Panc1 (cell line): ENCODE measurements at regions not wholly inside any gene's neighbourhood (a gene's known extent, or its start where the extent isn't known, plus 50 kb on each side); places are given as distances from the start of the nearest gene placed in this dataset.

Experiments used
- POLR2AphosphoS5 ChIP-seq: IDR thresholded peaks from 2 replicates; pipeline ENCODE4 v1.6.1; 2012; ENCODE audit warnings: mild to moderate bottlenecking, low read depth, low read length, moderate library complexity
- TCF7L2 ChIP-seq: IDR thresholded peaks from 2 replicates; pipeline ENCODE4 v1.6.1; 2011; ENCODE audit warnings: mild to moderate bottlenecking, low read depth, low read length, inconsistent platforms
- TF ChIP-seq, protein P1 (sequence below): fragments of 450-650 bp; IDR thresholded peaks from 2 replicates; pipeline ENCODE4 v1.5.1; 2017; ENCODE audit warnings: mild to moderate bottlenecking
- TF ChIP-seq, protein P2 (sequence below), 2 experiments: IDR thresholded peaks; 2 replicates each; pipeline ENCODE4 v1.6.1; 2011 to 2012; ENCODE audit warnings: low read depth in 2 of 2, control low read depth in 1 of 2, low read length in 1 of 2, mild to moderate bottlenecking in 1 of 2, moderate library complexity in 1 of 2; ENCODE audit not compliant: insufficient read depth in 1 of 2

DNA sequence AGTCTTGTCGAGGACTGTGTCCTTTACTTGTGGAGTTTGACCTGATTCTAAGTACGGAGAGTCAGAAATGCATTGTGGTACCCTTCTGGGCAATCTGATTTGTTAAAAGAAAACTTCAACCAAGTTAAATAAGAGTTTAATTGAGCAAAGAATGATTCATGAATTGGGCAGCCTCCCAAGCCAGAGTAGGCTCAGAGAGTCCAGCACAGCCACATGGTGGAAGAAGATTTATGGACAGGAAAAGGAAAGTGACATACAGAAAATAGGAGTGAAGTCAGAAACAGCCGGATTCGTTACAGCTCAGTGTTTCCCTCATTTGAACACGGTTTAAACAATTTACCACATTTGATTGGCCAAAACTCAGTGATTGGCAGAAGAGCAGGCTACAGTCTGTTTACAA, 329.2 kb downstream of the DHX35 start:
- TF ChIP-seq, protein P1, sequence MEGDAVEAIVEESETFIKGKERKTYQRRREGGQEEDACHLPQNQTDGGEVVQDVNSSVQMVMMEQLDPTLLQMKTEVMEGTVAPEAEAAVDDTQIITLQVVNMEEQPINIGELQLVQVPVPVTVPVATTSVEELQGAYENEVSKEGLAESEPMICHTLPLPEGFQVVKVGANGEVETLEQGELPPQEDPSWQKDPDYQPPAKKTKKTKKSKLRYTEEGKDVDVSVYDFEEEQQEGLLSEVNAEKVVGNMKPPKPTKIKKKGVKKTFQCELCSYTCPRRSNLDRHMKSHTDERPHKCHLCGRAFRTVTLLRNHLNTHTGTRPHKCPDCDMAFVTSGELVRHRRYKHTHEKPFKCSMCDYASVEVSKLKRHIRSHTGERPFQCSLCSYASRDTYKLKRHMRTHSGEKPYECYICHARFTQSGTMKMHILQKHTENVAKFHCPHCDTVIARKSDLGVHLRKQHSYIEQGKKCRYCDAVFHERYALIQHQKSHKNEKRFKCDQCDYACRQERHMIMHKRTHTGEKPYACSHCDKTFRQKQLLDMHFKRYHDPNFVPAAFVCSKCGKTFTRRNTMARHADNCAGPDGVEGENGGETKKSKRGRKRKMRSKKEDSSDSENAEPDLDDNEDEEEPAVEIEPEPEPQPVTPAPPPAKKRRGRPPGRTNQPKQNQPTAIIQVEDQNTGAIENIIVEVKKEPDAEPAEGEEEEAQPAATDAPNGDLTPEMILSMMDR, result no peak
- TF ChIP-seq, protein P2, sequence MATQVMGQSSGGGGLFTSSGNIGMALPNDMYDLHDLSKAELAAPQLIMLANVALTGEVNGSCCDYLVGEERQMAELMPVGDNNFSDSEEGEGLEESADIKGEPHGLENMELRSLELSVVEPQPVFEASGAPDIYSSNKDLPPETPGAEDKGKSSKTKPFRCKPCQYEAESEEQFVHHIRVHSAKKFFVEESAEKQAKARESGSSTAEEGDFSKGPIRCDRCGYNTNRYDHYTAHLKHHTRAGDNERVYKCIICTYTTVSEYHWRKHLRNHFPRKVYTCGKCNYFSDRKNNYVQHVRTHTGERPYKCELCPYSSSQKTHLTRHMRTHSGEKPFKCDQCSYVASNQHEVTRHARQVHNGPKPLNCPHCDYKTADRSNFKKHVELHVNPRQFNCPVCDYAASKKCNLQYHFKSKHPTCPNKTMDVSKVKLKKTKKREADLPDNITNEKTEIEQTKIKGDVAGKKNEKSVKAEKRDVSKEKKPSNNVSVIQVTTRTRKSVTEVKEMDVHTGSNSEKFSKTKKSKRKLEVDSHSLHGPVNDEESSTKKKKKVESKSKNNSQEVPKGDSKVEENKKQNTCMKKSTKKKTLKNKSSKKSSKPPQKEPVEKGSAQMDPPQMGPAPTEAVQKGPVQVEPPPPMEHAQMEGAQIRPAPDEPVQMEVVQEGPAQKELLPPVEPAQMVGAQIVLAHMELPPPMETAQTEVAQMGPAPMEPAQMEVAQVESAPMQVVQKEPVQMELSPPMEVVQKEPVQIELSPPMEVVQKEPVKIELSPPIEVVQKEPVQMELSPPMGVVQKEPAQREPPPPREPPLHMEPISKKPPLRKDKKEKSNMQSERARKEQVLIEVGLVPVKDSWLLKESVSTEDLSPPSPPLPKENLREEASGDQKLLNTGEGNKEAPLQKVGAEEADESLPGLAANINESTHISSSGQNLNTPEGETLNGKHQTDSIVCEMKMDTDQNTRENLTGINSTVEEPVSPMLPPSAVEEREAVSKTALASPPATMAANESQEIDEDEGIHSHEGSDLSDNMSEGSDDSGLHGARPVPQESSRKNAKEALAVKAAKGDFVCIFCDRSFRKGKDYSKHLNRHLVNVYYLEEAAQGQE (IDR thresholded peaks at IDR 0.05; ENCODE audit: insufficient read depth in 1 of 2, low read depth in 2 of 2, low read length in 1 of 2), result no peak
- TF ChIP-seq POLR2AphosphoS5 (no peak), TCF7L2 (no peak)
